MM.1S (cell line): ENCODE measurements at regions not wholly inside any gene's neighbourhood (a gene's known extent, or its start where the extent isn't known, plus 50 kb on each side); places are given as distances from the start of the nearest gene placed in this dataset.

Source experiments
- DNase-seq: peaks from one replicate; pipeline ENCODE4 v3.0.0-alpha.2; 2015
- H2AFZ ChIP-seq: fragments of 300-600 bp; sonication (generic); 2 replicates; pipeline ENCODE4 v1.6.0; 2016; ENCODE audit warnings: antibody characterized with exemption, low read length
- H3F3A ChIP-seq: fragments of 300-600 bp; sonication (generic); 2 replicates; pipeline ENCODE4 v1.6.1; 2016; ENCODE audit warnings: mild to moderate bottlenecking, antibody characterized with exemption, low read length, moderate library complexity, mixed read lengths; ENCODE audit not compliant: insufficient read depth
- H3K27ac ChIP-seq: fragments of 300-600 bp; sonication (generic); 2 replicates; pipeline ENCODE4 v1.5.1; 2016; ENCODE audit warnings: mild to moderate bottlenecking, low read length
- H3K27me3 ChIP-seq: fragments of 300-600 bp; sonication (generic); replicated peaks from 2 replicates; pipeline ENCODE4 v1.6.0; 2016; ENCODE audit warnings: low read length; ENCODE audit not compliant: insufficient read depth
- H3K36me3 ChIP-seq: fragments of 300-600 bp; sonication (generic); replicated peaks from 2 replicates; pipeline ENCODE4 v1.6.1; 2016; ENCODE audit warnings: mild to moderate bottlenecking, low read length, mixed read lengths; ENCODE audit not compliant: insufficient read depth
- H3K4me1 ChIP-seq: fragments of 300-600 bp; sonication (generic); 2 replicates; pipeline ENCODE4 v1.6.1; 2016; ENCODE audit warnings: low read length, mixed read lengths
- H3K4me2 ChIP-seq: fragments of 300-600 bp; sonication (generic); 2 replicates; pipeline ENCODE4 v1.6.0; 2016; ENCODE audit warnings: low read depth, low read length
- H3K4me3 ChIP-seq: fragments of 300-600 bp; sonication (generic); 2 replicates; pipeline ENCODE4 v1.5.1; 2016; ENCODE audit warnings: low read length, mixed read lengths
- H3K79me2 ChIP-seq: fragments of 300-600 bp; sonication (generic); 2 replicates; pipeline ENCODE4 v1.6.1; 2016; ENCODE audit warnings: mixed run types, low read length, mixed read lengths
- H3K9ac ChIP-seq: fragments of 300-600 bp; sonication (generic); 2 replicates; pipeline ENCODE4 v1.6.1; 2016; ENCODE audit warnings: low read length, mixed read lengths
- H3K9me2 ChIP-seq: fragments of 300-600 bp; sonication (generic); replicated peaks from 2 replicates; pipeline ENCODE4 v1.6.1; 2016; ENCODE audit warnings: mild to moderate bottlenecking, low read length, mixed read lengths; ENCODE audit not compliant: insufficient read depth
- H3K9me3 ChIP-seq: fragments of 300-600 bp; sonication (generic); replicated peaks from 2 replicates; pipeline ENCODE4 v1.6.1; 2016; ENCODE audit warnings: mild to moderate bottlenecking, low read length, mixed read lengths; ENCODE audit not compliant: insufficient read depth
- H4K20me1 ChIP-seq: fragments of 300-600 bp; sonication (generic); 2 replicates; pipeline ENCODE4 v1.6.1; 2016; ENCODE audit warnings: mild to moderate bottlenecking, low read length, moderate library complexity, mixed read lengths; ENCODE audit not compliant: insufficient read depth
- EZH2 ChIP-seq: fragments of 300-600 bp; sonication (generic); optimal IDR thresholded peaks from 2 replicates; pipeline ENCODE3; 2017; ENCODE audit warnings: low read depth, mild to moderate bottlenecking, antibody characterized with exemption, low read length, mixed read lengths
- EZH2phosphoT487 ChIP-seq: fragments of 300-600 bp; sonication (generic); IDR thresholded peaks from 2 replicates; pipeline ENCODE4 v1.6.1; 2018; ENCODE audit warnings: antibody characterized with exemption, low read length
- TF ChIP-seq, protein P1 (sequence below): fragments of 300-600 bp; sonication (generic); IDR thresholded peaks from 2 replicates; pipeline ENCODE4 v1.5.1; 2016; ENCODE audit warnings: antibody characterized with exemption, low read length, mixed read lengths

DNA sequence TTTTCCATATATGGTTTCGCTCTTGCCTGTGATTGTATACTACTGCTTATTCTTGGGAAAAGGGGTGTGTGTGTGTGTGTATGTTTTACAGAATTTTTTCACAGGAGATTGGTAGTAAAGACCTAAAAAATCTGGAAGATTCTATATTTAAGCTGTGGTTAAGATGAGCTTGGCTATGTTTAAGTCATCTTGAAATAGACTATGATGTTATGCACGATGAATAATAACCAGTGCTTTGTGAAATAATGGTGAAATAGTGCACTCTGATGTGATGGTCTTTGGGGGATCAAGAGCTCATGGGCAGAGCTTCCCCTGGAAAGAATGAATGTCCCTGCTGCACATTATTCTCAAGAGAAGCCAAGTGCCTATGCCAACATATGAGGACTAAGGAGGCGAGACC is 301.0 kb downstream of the ACTL7B start:
- H3F3A ChIP-seq, result no peaks in the 10 kb centered on the region
- TF ChIP-seq, protein P1, sequence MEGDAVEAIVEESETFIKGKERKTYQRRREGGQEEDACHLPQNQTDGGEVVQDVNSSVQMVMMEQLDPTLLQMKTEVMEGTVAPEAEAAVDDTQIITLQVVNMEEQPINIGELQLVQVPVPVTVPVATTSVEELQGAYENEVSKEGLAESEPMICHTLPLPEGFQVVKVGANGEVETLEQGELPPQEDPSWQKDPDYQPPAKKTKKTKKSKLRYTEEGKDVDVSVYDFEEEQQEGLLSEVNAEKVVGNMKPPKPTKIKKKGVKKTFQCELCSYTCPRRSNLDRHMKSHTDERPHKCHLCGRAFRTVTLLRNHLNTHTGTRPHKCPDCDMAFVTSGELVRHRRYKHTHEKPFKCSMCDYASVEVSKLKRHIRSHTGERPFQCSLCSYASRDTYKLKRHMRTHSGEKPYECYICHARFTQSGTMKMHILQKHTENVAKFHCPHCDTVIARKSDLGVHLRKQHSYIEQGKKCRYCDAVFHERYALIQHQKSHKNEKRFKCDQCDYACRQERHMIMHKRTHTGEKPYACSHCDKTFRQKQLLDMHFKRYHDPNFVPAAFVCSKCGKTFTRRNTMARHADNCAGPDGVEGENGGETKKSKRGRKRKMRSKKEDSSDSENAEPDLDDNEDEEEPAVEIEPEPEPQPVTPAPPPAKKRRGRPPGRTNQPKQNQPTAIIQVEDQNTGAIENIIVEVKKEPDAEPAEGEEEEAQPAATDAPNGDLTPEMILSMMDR, result no peak
- no peak for TF ChIP-seq EZH2
- no peak for TF ChIP-seq EZH2phosphoT487
- no peaks in the 10 kb centered on the region for H3K9me3 ChIP-seq
- H3K9me2 ChIP-seq, result no peaks in the 10 kb centered on the region
- H3K36me3 ChIP-seq, result no peaks in the 10 kb centered on the region
- no peak overlapping the region for H3K4me2 ChIP-seq
- no peaks in the 10 kb centered on the region for H3K79me2 ChIP-seq
- no peaks in the 10 kb centered on the region for H4K20me1 ChIP-seq
- H3K27ac ChIP-seq, result no peak overlapping the region
- no peaks in the 10 kb centered on the region for H3K4me1 ChIP-seq
- H3K27me3 ChIP-seq, result no peaks in the 10 kb centered on the region
- no peak overlapping the region for H2AFZ ChIP-seq
- DNase-seq, result no peak
- no peak overlapping the region for H3K4me3 ChIP-seq
- no peak overlapping the region for H3K9ac ChIP-seq

- H3K36me3 ChIP-seq, result no peaks in the 10 kb centered on the region
- H3F3A ChIP-seq, result no peaks in the 10 kb centered on the region
- no peaks in the 10 kb centered on the region for H3K9me2 ChIP-seq
- H2AFZ ChIP-seq, result no peak overlapping the region
- no peaks in the 10 kb centered on the region for H3K4me1 ChIP-seq
- H3K27me3 ChIP-seq, result no peaks in the 10 kb centered on the region
- H3K4me2 ChIP-seq, result no peak overlapping the region
- TF ChIP-seq EZH2phosphoT487 (no peak), EZH2 (no peak)
- TF ChIP-seq, protein P1, result no peak
- no peaks in the 10 kb centered on the region for H3K9me3 ChIP-seq
- no peaks in the 10 kb centered on the region for H3K79me2 ChIP-seq
- H3K27ac ChIP-seq, result no peak overlapping the region
- DNase-seq, result no peak
- no peaks in the 10 kb centered on the region for H4K20me1 ChIP-seq
- no peak overlapping the region for H3K4me3 ChIP-seq
- no peak overlapping the region for H3K9ac ChIP-seq
Measured at GRCh38 chr9:108553111-108553635, 302.6 kb downstream of the ACTL7B start.

- no peak overlapping the region for H3K9ac ChIP-seq
- no peak for DNase-seq
- H3K4me3 ChIP-seq, result no peak overlapping the region
Measured at GRCh38 chr9:108552459-108553040, 303.2 kb downstream of the ACTL7B start.

More at GRCh38 chr9:108552459-108553040, 303.2 kb downstream of the ACTL7B start:
- Histone ChIP-seq H3K27me3 (no peaks in the 10 kb centered on the region), H3F3A (no peaks in the 10 kb centered on the region), H3K79me2 (no peaks in the 10 kb centered on the region), H3K36me3 (no peaks in the 10 kb centered on the region), H3K9me3 (no peaks in the 10 kb centered on the region), H2AFZ (no peak overlapping the region), H3K4me2 (no peak overlapping the region), H3K4me1 (no peaks in the 10 kb centered on the region), H3K9me2 (no peaks in the 10 kb centered on the region), H3K27ac (no peak overlapping the region), H4K20me1 (no peaks in the 10 kb centered on the region)
- TF ChIP-seq EZH2phosphoT487 (no peak), EZH2 (no peak)
- TF ChIP-seq, protein P1, result no peak
